HEK293 (cell line): ENCODE measurements at regions not wholly inside any gene's neighbourhood (a gene's known extent, or its start where the extent isn't known, plus 50 kb on each side); places are given as distances from the start of the nearest gene placed in this dataset.

Experiments
- CTCF ChIA-PET: fragments of 350-600 bp; formaldehyde crosslinking; extraction: SDS; loops from one replicate; lab custom pipeline; 2021; ENCODE audit warnings: antibody characterized with exemption; lab: Yijun Ruan, JAX
- POLR2A ChIA-PET: fragments of 300-600 bp; formaldehyde crosslinking; extraction: SDS; loops from one replicate; lab custom pipeline; 2020; ENCODE audit warnings: antibody characterized with exemption, inconsistent platforms; lab: Yijun Ruan, JAX
- H3K27ac ChIP-seq: fragments of 200-500 bp; sonication (Bioruptor generic); 2 replicates; pipeline ENCODE4 v1.5.1; 2014; ENCODE audit warnings: low read depth, low read length, control low read depth, inconsistent platforms; ENCODE audit errors: extremely low read depth
- H3K36me3 ChIP-seq, 2 experiments: fragments of 200-500 bp in 1 of 2; sonication (Bioruptor generic) in 1 of 2; 1 replicate in 1 of 2; 2 replicates in 1 of 2; pipeline ENCODE4 v1.5.1; 2014 to 2017; ENCODE audit warnings: inconsistent platforms in 2 of 2, low read length in 2 of 2; ENCODE audit not compliant: control insufficient read depth in 2 of 2, insufficient read depth in 1 of 2
- H3K4me1 ChIP-seq: fragments of 200-500 bp; sonication (Bioruptor generic); 2 replicates; pipeline ENCODE4 v1.5.1; 2014; ENCODE audit warnings: mild to moderate bottlenecking, low read length, inconsistent platforms; ENCODE audit not compliant: control insufficient read depth, insufficient read depth
- H3K4me3 ChIP-seq: 2 replicates; pipeline ENCODE4 v1.5.1; 2011; ENCODE audit warnings: low read depth, mild to moderate bottlenecking, control low read depth, low read length, moderate library complexity
- H3K9me3 ChIP-seq: fragments of 200-500 bp; sonication (Bioruptor generic); 2 replicates; pipeline ENCODE4 v1.5.1; 2014; ENCODE audit warnings: low read depth, low read length, inconsistent platforms; ENCODE audit not compliant: control insufficient read depth, insufficient read depth
- GLI4 ChIP-seq: fragments of 450-650 bp; formaldehyde crosslinking; IDR thresholded peaks from 2 replicates; pipeline ENCODE4 v1.5.1; 2016; ENCODE audit warnings: missing biosample characterization, missing genetic modification characterization
- GLIS1 ChIP-seq: fragments of 450-650 bp; formaldehyde crosslinking; IDR thresholded peaks from 2 replicates; pipeline ENCODE4 v1.5.1; 2016; ENCODE audit warnings: missing biosample characterization, missing genetic modification characterization
- HIC1 ChIP-seq: fragments of 450-650 bp; formaldehyde crosslinking; IDR thresholded peaks from 2 replicates; pipeline ENCODE4 v1.5.1; 2016; ENCODE audit warnings: missing biosample characterization, missing genetic modification characterization
- OSR2 ChIP-seq: fragments of 450-650 bp; formaldehyde crosslinking; IDR thresholded peaks from 2 replicates; pipeline ENCODE4 v1.5.1; 2016; ENCODE audit warnings: missing biosample characterization, missing genetic modification characterization
- SALL2 ChIP-seq: fragments of 450-650 bp; formaldehyde crosslinking; IDR thresholded peaks from 2 replicates; pipeline ENCODE4 v1.5.0; 2017; ENCODE audit warnings: missing biosample characterization, mild to moderate bottlenecking, missing genetic modification characterization, borderline replicate concordance
- SCRT1 ChIP-seq: fragments of 450-650 bp; formaldehyde crosslinking; IDR thresholded peaks from 2 replicates; pipeline ENCODE4 v1.5.1; 2016; ENCODE audit warnings: missing biosample characterization, missing genetic modification characterization, borderline replicate concordance
- TSHZ1 ChIP-seq: fragments of 450-650 bp; formaldehyde crosslinking; IDR thresholded peaks from 2 replicates; pipeline ENCODE4 v1.5.1; 2016; ENCODE audit warnings: missing biosample characterization, missing genetic modification characterization, borderline replicate concordance
- WT1 ChIP-seq: fragments of 450-650 bp; formaldehyde crosslinking; IDR thresholded peaks from 2 replicates; pipeline ENCODE4 v1.5.1; 2016; ENCODE audit warnings: missing biosample characterization, missing genetic modification characterization
- ZBTB48 ChIP-seq: fragments of 450-650 bp; formaldehyde crosslinking; IDR thresholded peaks from 2 replicates; pipeline ENCODE4 v1.5.1; 2016; ENCODE audit warnings: missing biosample characterization, missing genetic modification characterization
- ZBTB49 ChIP-seq: fragments of 450-650 bp; formaldehyde crosslinking; IDR thresholded peaks from 2 replicates; pipeline ENCODE4 v1.5.1; 2016; ENCODE audit warnings: missing biosample characterization, missing genetic modification characterization, low read depth
- ZNF133 ChIP-seq: fragments of 450-650 bp; formaldehyde crosslinking; IDR thresholded peaks from 2 replicates; pipeline ENCODE4 v1.5.1; 2016; ENCODE audit warnings: missing biosample characterization, missing genetic modification characterization
- ZNF157 ChIP-seq: fragments of 450-650 bp; formaldehyde crosslinking; IDR thresholded peaks from 2 replicates; pipeline ENCODE4 v1.5.1; 2016; ENCODE audit warnings: missing biosample characterization, missing genetic modification characterization
- ZNF175 ChIP-seq: fragments of 450-650 bp; formaldehyde crosslinking; IDR thresholded peaks from 2 replicates; pipeline ENCODE4 v1.5.1; 2016; ENCODE audit warnings: missing biosample characterization, missing genetic modification characterization
- ZNF18 ChIP-seq: fragments of 450-650 bp; formaldehyde crosslinking; IDR thresholded peaks from 2 replicates; pipeline ENCODE4 v1.5.1; 2016; ENCODE audit warnings: missing biosample characterization, missing genetic modification characterization
- ZNF24 ChIP-seq: fragments of 450-650 bp; formaldehyde crosslinking; IDR thresholded peaks from 2 replicates; pipeline ENCODE4 v1.5.1; 2016; ENCODE audit warnings: missing biosample characterization, missing genetic modification characterization
- ZNF324 ChIP-seq: fragments of 450-650 bp; formaldehyde crosslinking; IDR thresholded peaks from 2 replicates; pipeline ENCODE4 v1.5.1; 2016; ENCODE audit warnings: missing biosample characterization, missing genetic modification characterization
- ZNF350 ChIP-seq: fragments of 450-650 bp; formaldehyde crosslinking; IDR thresholded peaks from 2 replicates; pipeline ENCODE4 v1.5.0; 2017; ENCODE audit warnings: missing biosample characterization, mild to moderate bottlenecking, missing genetic modification characterization
- ZNF391 ChIP-seq: fragments of 450-650 bp; formaldehyde crosslinking; IDR thresholded peaks from 2 replicates; pipeline ENCODE4 v1.5.1; 2016; ENCODE audit warnings: low read depth, missing biosample characterization, missing genetic modification characterization, borderline replicate concordance
- ZNF398 ChIP-seq: fragments of 450-650 bp; formaldehyde crosslinking; IDR thresholded peaks from 2 replicates; pipeline ENCODE4 v1.5.1; 2017; ENCODE audit warnings: missing biosample characterization, missing genetic modification characterization
- ZNF449 ChIP-seq: fragments of 450-650 bp; formaldehyde crosslinking; IDR thresholded peaks from 2 replicates; pipeline ENCODE4 v1.5.1; 2017; ENCODE audit warnings: missing biosample characterization, mild to moderate bottlenecking, missing genetic modification characterization, moderate library complexity
- ZNF514 ChIP-seq: fragments of 450-650 bp; formaldehyde crosslinking; IDR thresholded peaks from 2 replicates; pipeline ENCODE4 v1.5.1; 2016; ENCODE audit warnings: missing biosample characterization, missing genetic modification characterization
- ZNF768 ChIP-seq: fragments of 450-650 bp; formaldehyde crosslinking; IDR thresholded peaks from 2 replicates; pipeline ENCODE4 v1.5.1; 2018; ENCODE audit warnings: missing biosample characterization, mild to moderate bottlenecking, missing genetic modification characterization
- ZSCAN16 ChIP-seq: fragments of 450-650 bp; formaldehyde crosslinking; IDR thresholded peaks from 2 replicates; pipeline ENCODE4 v1.5.1; 2016; ENCODE audit warnings: missing biosample characterization, missing genetic modification characterization

GRCh38 chr15:85993116-85993515 is 86.6 kb upstream of the AGBL1 start:
- no peak overlapping the region for H3K27ac ChIP-seq
- H3K4me3 ChIP-seq: no peak overlapping the region
- no peaks in the 10 kb centered on the region for H3K36me3 ChIP-seq
- H3K4me1 ChIP-seq: peaks cover 4% of the 10 kb centered on the region
- POLR2A ChIA-PET: no interaction called here
- TF ChIP-seq ZNF350 (tag by site-specific recombination): no peak
- no peak for TF ChIP-seq SALL2
- TF ChIP-seq ZSCAN16 (tag by site-specific recombination): no peak
- no peak for TF ChIP-seq ZBTB49 (tag by site-specific recombination)
- TF ChIP-seq ZNF391 (tag by site-specific recombination): no peak
- TF ChIP-seq OSR2 (tag by site-specific recombination): no peak
- TF ChIP-seq ZNF398 (tag by site-specific recombination): no peak
- TF ChIP-seq SCRT1 (tag by site-specific recombination): no peak
- no peak for TF ChIP-seq ZNF324 (tag by site-specific recombination)
- no peak for TF ChIP-seq GLIS1
- TF ChIP-seq ZNF768: no peak
- TF ChIP-seq ZNF18 (tag by site-specific recombination): no peak
- no peak for TF ChIP-seq ZNF157 (tag by site-specific recombination)
- TF ChIP-seq ZNF175 (tag by site-specific recombination): no peak
- TF ChIP-seq ZNF514 (tag by site-specific recombination): no peak
- no peak for TF ChIP-seq ZNF449
- TF ChIP-seq, all 188 proteins: peak for 0
- H3K9me3 ChIP-seq: no peaks in the 10 kb centered on the region
- CTCF ChIA-PET: no interaction called here

- no peak overlapping the region for H3K4me3 ChIP-seq
- H3K4me1 ChIP-seq: peaks cover 10% of the 10 kb centered on the region
- no peaks in the 10 kb centered on the region for H3K36me3 ChIP-seq
- CTCF ChIA-PET: no interaction called here
- no peak for TF ChIP-seq ZNF133 (tag by site-specific recombination)
- 0 out of 2 replicates have a peak, but pooled peaks have one; percentile 14 for TF ChIP-seq HIC1 (tag by site-specific recombination)
- no peak for TF ChIP-seq ZBTB48 (tag by site-specific recombination)
- no peak for TF ChIP-seq ZNF24 (tag by site-specific recombination)
- peak; percentile 39; the same call in 1 of the 2 replicates for TF ChIP-seq TSHZ1 (tag by site-specific recombination)
- TF ChIP-seq SALL2: no peak
- no peak for TF ChIP-seq GLI4 (tag by site-specific recombination)
- TF ChIP-seq WT1 (tag by site-specific recombination): no peak
- H3K27ac ChIP-seq: no peak overlapping the region
- POLR2A ChIA-PET: no interaction called here
- H3K9me3 ChIP-seq: no peaks in the 10 kb centered on the region
Measured at GRCh38 chr15:85997618-85998017, 82.1 kb upstream of the AGBL1 start.
